Common myeloid progenitor, CD34-positive (primary cell): ENCODE measurements at regions not wholly inside any gene's neighbourhood (a gene's known extent, or its start where the extent isn't known, plus 50 kb on each side); places are given as distances from the start of the nearest gene placed in this dataset.
"Not testable (repeated sequence)": the region's sequence is repeated elsewhere in the genome, so short reads cannot be mapped to it uniquely, and the experiment has no call there.

ENCODE experiments used
- CTCF ChIA-PET: fragments of 350-600 bp; sonication (Branson Sonifier 250); formaldehyde crosslinking; loops from one replicate; lab custom pipeline; 2021; ENCODE audit warnings: antibody characterized with exemption; lab: Charles Lee
- POLR2A ChIA-PET: fragments of 350-600 bp; sonication (Branson Sonifier 250); formaldehyde crosslinking; loops from one replicate; lab custom pipeline; 2021; ENCODE audit warnings: antibody characterized with exemption; lab: Charles Lee
- DNase-seq, 3 donors: peaks; one replicate each; pipeline versions ENCODE4 v3.0.0 to v3.0.0-alpha.2; 2013
- H3K27ac ChIP-seq, 2 experiments: 1 replicate in 1 of 2; 2 replicates in 1 of 2; pipeline ENCODE4 v1.7.0; 2013; ENCODE audit warnings: inconsistent platforms in 2 of 2, low read length in 2 of 2, mild to moderate bottlenecking in 2 of 2, low read depth in 1 of 2, moderate library complexity in 1 of 2; ENCODE audit not compliant: severe bottlenecking in 2 of 2, insufficient read depth in 1 of 2, poor library complexity in 1 of 2
- H3K27me3 ChIP-seq, 5 experiments: replicated peaks in 2 of 5; 1 replicate in 3 of 5; 2 replicates in 2 of 5; pipeline versions ENCODE4 v1.6.1 to v1.7.0; 2013; ENCODE audit warnings: low read length in 4 of 5, mild to moderate bottlenecking in 2 of 5, moderate library complexity in 2 of 5, inconsistent platforms in 1 of 5; ENCODE audit not compliant: insufficient read depth in 5 of 5, control insufficient read depth in 4 of 5
- H3K36me3 ChIP-seq, 4 experiments: 1 replicate in 2 of 4; 2 replicates in 2 of 4; pipeline versions ENCODE4 v1.6.1 to v1.7.0; 2013; ENCODE audit warnings: low read length in 3 of 4, control low read depth in 1 of 4, mild to moderate bottlenecking in 1 of 4; ENCODE audit not compliant: control insufficient read depth in 4 of 4, insufficient read depth in 4 of 4
- H3K4me1 ChIP-seq, 4 experiments: 1 replicate in 3 of 4; 2 replicates in 1 of 4; pipeline versions ENCODE4 v1.6.1 to v1.7.1; 2013; ENCODE audit warnings: low read length in 3 of 4, mild to moderate bottlenecking in 3 of 4, control low read depth in 1 of 4, inconsistent platforms in 1 of 4, moderate library complexity in 1 of 4; ENCODE audit not compliant: control insufficient read depth in 4 of 4, insufficient read depth in 4 of 4; ENCODE audit errors: control extremely low read depth in 1 of 4
- H3K4me3 ChIP-seq, 7 experiments: 1 replicate in 4 of 7; 2 replicates in 3 of 7; pipeline versions ENCODE4 v1.5.1 to v1.7.0; 2013; ENCODE audit warnings: mild to moderate bottlenecking in 7 of 7, low read length in 6 of 7, moderate library complexity in 6 of 7, inconsistent platforms in 2 of 7, low read depth in 2 of 7, control low read depth in 1 of 7; ENCODE audit not compliant: insufficient read depth in 4 of 7, control insufficient read depth in 1 of 7; ENCODE audit errors: extremely low read depth in 1 of 7
- H3K9me3 ChIP-seq, 5 experiments: 1 replicate in 4 of 5; 2 replicates in 1 of 5; pipeline versions ENCODE4 v1.6.1 to v1.7.1; 2013; ENCODE audit warnings: low read length in 4 of 5, mild to moderate bottlenecking in 2 of 5, inconsistent platforms in 1 of 5, low read depth in 1 of 5, moderate library complexity in 1 of 5; ENCODE audit not compliant: control insufficient read depth in 4 of 5, insufficient read depth in 2 of 5; ENCODE audit errors: control extremely low read depth in 1 of 5
- WGBS: methylation state at CpG from one replicate; pipeline ENCODE4 v1.1.5; 2013; ENCODE audit not compliant: insufficient coverage; 5-methylcytosine and 5-hydroxymethylcytosine counted together

- Histone ChIP-seq H3K27ac (no peak overlapping the region), H3K4me3 (no peak overlapping the region), H3K36me3 (no peaks in the 10 kb centered on the region), H3K4me1 (peaks cover 0 to 4% (median under 1%) of the 10 kb centered on the region in 4 experiments), H3K27me3 (no peaks in the 10 kb centered on the region), H3K9me3 (no peaks in the 10 kb centered on the region)
- CTCF ChIA-PET = no interaction called here
- POLR2A ChIA-PET = no interaction called here
- DNase-seq = no peak
- 100% methylated on average over 5 of the region's 9 CpGs for WGBS
These were observed 156.1 kb downstream of the ZNF664 start for GRCh38 chr12:124129132-124129531.

GRCh38 chr12:124130691-124131591 lies 157.9 kb downstream of the ZNF664 start:
- 94% methylated on average over 8 of the region's 9 CpGs for WGBS
- ChIA-PET CTCF (interaction anchor here (0.6 to 1.2 kb wide), 2 partner anchors 105 to 628 kb away, joined by 3 read pairs; no protein-coding TSS in a partner anchor), POLR2A (no interaction called here)
- Histone ChIP-seq H3K36me3 (no peaks in the 10 kb centered on the region), H3K4me3 (no peak overlapping the region), H3K27me3 (no peaks in the 10 kb centered on the region), H3K27ac (no peak overlapping the region), H3K4me1 (no peaks in the 10 kb centered on the region), H3K9me3 (no peaks in the 10 kb centered on the region)
- DNase-seq = no peak

GRCh38 chr12:124131659-124132058 lies 158.6 kb downstream of the ZNF664 start:
- no peaks in the 10 kb centered on the region for H3K36me3 ChIP-seq
- no peak for DNase-seq
- no peak overlapping the region for H3K27ac ChIP-seq
- CTCF ChIA-PET = interaction anchor here (1.2 kb wide), 1 partner anchor 627 kb away, joined by 3 read pairs; no protein-coding TSS in a partner anchor
- H3K4me1 ChIP-seq = no peaks in the 10 kb centered on the region
- H3K27me3 ChIP-seq = no peaks in the 10 kb centered on the region
- no peak overlapping the region for H3K4me3 ChIP-seq
- WGBS = 97% methylated on average over 5 of the region's 5 CpGs
- POLR2A ChIA-PET = no interaction called here
- H3K9me3 ChIP-seq = no peaks in the 10 kb centered on the region

GRCh38 chr12:124132530-124132929 lies 159.5 kb downstream of the ZNF664 start:
- WGBS = 100% methylated on average over 2 of the region's 2 CpGs
- Histone ChIP-seq H3K27ac (no peak overlapping the region), H3K9me3 (peaks cover 0 to 5% (median 2%) of the 10 kb centered on the region in 5 experiments), H3K27me3 (no peaks in the 10 kb centered on the region), H3K4me3 (no peak overlapping the region), H3K36me3 (no peaks in the 10 kb centered on the region), H3K4me1 (no peaks in the 10 kb centered on the region)
- no peak for DNase-seq
- ChIA-PET POLR2A (no interaction called here), CTCF (no interaction called here)

- Histone ChIP-seq H3K36me3 (no peaks in the 10 kb centered on the region), H3K27ac (no peak overlapping the region), H3K27me3 (no peaks in the 10 kb centered on the region), H3K4me3 (no peak overlapping the region), H3K9me3 (peaks cover 0 to 5% (median 4%) of the 10 kb centered on the region in 5 experiments), H3K4me1 (peaks cover 0 to 12% (median 8%) of the 10 kb centered on the region in 4 experiments)
- ChIA-PET CTCF (no interaction called here), POLR2A (no interaction called here)
- no peak for DNase-seq
These were observed 158.1 kb upstream of the RFLNA start for GRCh38 chr12:124136796-124137195.

GRCh38 chr12:124140944-124141486 lies 153.9 kb upstream of the RFLNA start:
- H3K9me3 ChIP-seq = peaks cover 1 to 13% (median 9%) of the 10 kb centered on the region in 5 experiments
- peak overlapping the region in 1 of 7 experiments; percentile 26 for H3K4me3 ChIP-seq
- ChIA-PET CTCF (no interaction called here), POLR2A (no interaction called here)
- H3K4me1 ChIP-seq = peaks cover 0 to 14% (median 8%) of the 10 kb centered on the region in 4 experiments
- no peaks in the 10 kb centered on the region for H3K36me3 ChIP-seq
- DNase-seq = peak; percentile 14 to 79 (median 72)
- no peak overlapping the region for H3K27ac ChIP-seq
- no peaks in the 10 kb centered on the region for H3K27me3 ChIP-seq
- 39% methylated on average over 4 of the region's 7 CpGs for WGBS

- H3K4me3 ChIP-seq, H3K27me3 ChIP-seq, CTCF ChIA-PET, H3K27ac ChIP-seq, H3K36me3 ChIP-seq: not testable (repeated sequence)
- Histone ChIP-seq H3K4me1 (peaks cover 0 to 14% (median 8%) of the 10 kb centered on the region in 4 experiments), H3K9me3 (peaks cover 1 to 13% (median 9%) of the 10 kb centered on the region in 5 experiments)
- DNase-seq = peak in 2 of 3 donors; percentile 53 to 69
- POLR2A ChIA-PET = interaction anchor here (0.7 kb wide), 1 partner anchor 83 kb away, joined by 3 read pairs; no protein-coding TSS in a partner anchor
- 52% methylated on average over 3 of the region's 3 CpGs for WGBS
These were observed 153.3 kb upstream of the RFLNA start for GRCh38 chr12:124141611-124142010.
